ENCODE measurements at regions not wholly inside any gene's neighbourhood (a gene's known extent, or its start where the extent isn't known, plus 50 kb on each side); places are given as distances from the start of the nearest gene placed in this dataset.

DNA sequence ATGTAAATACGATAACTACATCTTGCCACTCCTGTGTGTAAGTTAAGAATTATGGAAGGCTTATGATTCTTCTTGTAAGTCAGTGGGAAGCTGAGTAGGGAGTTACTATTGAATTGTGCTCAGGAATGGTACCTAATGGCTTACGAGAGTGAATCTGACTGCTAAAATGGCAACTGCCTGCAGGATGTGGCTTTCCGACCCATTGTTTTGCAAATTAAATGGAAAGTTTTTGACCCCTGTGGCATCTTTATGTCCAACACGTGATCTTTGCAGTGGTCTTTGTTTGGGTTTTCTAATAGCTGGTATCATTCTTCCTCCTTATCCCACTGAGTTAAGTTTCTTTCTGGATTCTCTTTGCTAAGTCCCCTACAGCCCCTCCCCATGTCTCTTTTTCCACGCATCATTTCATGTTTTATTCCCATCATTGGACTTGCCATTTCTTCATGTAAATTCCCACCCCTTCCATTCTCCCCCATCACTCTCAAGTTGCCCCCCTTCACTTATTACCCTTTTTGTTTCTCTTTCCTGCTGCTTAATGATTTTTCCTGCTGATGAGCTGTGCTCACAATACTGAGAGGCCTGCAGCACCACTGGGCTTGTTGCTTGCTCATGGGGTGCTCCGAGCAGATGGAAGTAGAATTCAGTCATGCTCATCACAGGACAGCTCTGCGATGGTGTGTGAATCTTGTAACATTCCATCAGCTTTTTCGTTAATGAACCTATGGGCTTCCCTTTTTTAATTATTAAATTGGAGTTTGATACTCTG is 428.2 kb upstream of the IL12A start:
- H3K9ac ChIP-seq (ENCODE audit: low read depth, low read length) = no peak overlapping the region

DNA sequence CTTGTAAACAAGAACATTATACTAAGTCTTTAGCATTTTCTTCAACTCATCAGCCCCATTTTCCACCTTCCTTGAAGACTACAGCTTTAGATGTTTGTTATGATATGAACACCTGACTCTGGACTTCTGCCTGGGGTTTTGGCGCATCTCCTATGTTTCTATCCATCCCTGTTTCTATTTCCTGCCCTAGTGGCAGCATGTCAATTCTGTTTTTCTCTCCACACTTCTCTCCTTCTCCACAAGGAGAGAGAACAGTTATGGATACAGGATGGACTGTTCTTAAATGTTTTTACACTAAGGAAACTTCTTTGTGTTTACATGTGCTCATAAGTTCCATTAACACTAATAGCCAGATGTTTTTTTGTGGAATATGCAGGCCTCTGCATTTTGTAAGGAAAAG is 423.3 kb upstream of the IL12A start:
- Histone ChIP-seq H3K4me2 (ENCODE audit: low read length) (no peak overlapping the region), H3K4me3 (ENCODE audit: low read length) (no peak overlapping the region), H3K9ac (ENCODE audit: low read depth, low read length) (no peak overlapping the region), H3K27me3 (ENCODE audit: control insufficient read depth, insufficient read depth, low read length) (peaks cover 13% of the 10 kb centered on the region), H3K36me3 (ENCODE audit: insufficient read depth, low read length) (no peaks in the 10 kb centered on the region), H3K9me3 (replicated peaks; ENCODE audit: low read length) (no peaks in the 10 kb centered on the region), H3K4me1 (ENCODE audit: control insufficient read depth, insufficient read depth, low read length) (no peaks in the 10 kb centered on the region)

More for the DNA sequence above, 428.2 kb upstream of the IL12A start:
- Histone ChIP-seq H3K4me3 (ENCODE audit: low read length) (no peak overlapping the region), H3K4me2 (ENCODE audit: low read length) (no peak overlapping the region), H3K4me1 (ENCODE audit: control insufficient read depth, insufficient read depth, low read length) (no peaks in the 10 kb centered on the region), H3K36me3 (ENCODE audit: insufficient read depth, low read length) (no peaks in the 10 kb centered on the region), H3K27me3 (ENCODE audit: control insufficient read depth, insufficient read depth, low read length) (peaks cover 16% of the 10 kb centered on the region), H3K9me3 (replicated peaks; ENCODE audit: low read length) (no peaks in the 10 kb centered on the region)

DNA sequence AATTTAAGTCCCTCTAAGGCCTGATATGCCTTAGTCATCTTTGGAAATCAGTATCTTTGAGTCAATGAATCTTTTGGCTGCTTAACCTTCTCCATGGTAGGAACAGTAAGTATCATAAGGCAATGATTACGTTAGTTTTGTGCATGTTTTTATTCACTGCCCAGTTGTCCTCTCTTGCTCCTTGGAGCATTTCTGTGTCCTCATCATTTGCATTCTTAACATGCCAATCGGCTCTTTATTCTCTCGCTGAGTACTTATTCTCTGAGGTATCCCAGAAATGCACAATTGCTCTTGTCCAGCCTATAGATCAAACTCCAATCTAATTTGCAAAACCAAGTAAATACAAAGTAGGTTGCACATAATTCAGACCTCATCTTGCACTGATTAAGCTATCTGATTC is 405.0 kb upstream of the IL12A start:
- Histone ChIP-seq H3K36me3 (ENCODE audit: insufficient read depth, low read length) (no peaks in the 10 kb centered on the region), H3K9ac (ENCODE audit: low read depth, low read length) (no peak overlapping the region), H3K27me3 (ENCODE audit: control insufficient read depth, insufficient read depth, low read length) (no peaks in the 10 kb centered on the region), H3K4me3 (ENCODE audit: low read length) (no peak overlapping the region), H3K4me1 (ENCODE audit: control insufficient read depth, insufficient read depth, low read length) (no peaks in the 10 kb centered on the region), H3K4me2 (ENCODE audit: low read length) (no peak overlapping the region), H3K9me3 (replicated peaks; ENCODE audit: low read length) (no peaks in the 10 kb centered on the region)

DNA sequence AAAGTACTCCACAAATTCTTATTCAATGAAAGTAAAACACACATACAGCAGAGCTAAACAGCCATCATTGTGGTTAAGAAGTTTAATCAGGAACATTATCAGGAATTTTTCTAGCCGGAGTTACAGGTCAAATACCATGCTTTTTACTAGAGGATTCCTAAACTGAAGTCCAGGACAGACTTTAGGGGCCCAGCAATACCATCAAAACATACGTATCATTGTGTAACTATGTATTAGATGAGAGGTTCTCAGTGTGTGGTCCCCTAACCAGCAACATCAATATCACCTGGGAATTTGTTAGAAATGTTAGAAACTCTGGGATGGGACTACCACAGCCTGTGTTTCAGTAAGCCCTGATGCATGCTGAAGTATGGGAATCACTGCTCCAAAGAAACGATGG is 404.2 kb upstream of the IL12A start:
- H3K4me3 ChIP-seq (ENCODE audit: low read length) = no peak overlapping the region
- no peak overlapping the region for H3K4me2 ChIP-seq (ENCODE audit: low read length)
- no peaks in the 10 kb centered on the region for H3K4me1 ChIP-seq (ENCODE audit: control insufficient read depth, insufficient read depth, low read length)
- H3K9me3 ChIP-seq (replicated peaks; ENCODE audit: low read length) = no peaks in the 10 kb centered on the region
- H3K36me3 ChIP-seq (ENCODE audit: insufficient read depth, low read length) = no peaks in the 10 kb centered on the region
- no peak overlapping the region for H3K9ac ChIP-seq (ENCODE audit: low read depth, low read length)
- no peaks in the 10 kb centered on the region for H3K27me3 ChIP-seq (ENCODE audit: control insufficient read depth, insufficient read depth, low read length)

DNA sequence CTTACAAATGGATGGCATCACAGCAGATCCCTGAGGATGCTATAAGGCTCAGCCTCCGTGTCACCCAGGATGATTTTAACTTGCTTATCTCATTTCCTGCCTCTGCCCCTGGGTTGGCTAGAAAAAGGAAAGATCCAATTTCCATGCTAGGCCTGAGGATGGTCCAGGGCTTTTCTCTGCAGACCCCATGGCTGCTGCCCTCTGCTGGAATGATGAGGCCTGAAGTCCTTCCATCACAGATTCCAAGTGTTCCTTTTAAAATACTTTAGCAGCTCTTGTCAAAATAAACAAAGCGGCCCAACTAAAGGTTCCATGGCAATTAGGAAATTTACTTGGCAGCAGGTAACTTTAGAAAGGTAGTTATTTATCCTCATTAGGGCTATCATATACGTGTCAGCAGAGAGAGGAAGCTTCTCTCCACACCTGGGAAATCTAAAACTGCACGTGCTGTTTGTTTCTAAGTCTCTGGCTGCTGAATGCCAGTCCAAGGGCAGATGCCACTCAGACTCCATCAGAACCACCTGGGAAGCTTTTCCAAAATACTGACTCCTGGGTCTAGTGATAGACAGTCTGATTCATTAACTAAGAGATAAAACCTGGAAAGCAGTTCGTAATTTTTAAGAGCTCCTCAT is 401.9 kb upstream of the IL12A start:
- Histone ChIP-seq H3K4me1 (ENCODE audit: control insufficient read depth, insufficient read depth, low read length) (no peaks in the 10 kb centered on the region), H3K4me2 (ENCODE audit: low read length) (no peak overlapping the region), H3K36me3 (ENCODE audit: insufficient read depth, low read length) (no peaks in the 10 kb centered on the region), H3K9ac (ENCODE audit: low read depth, low read length) (no peak overlapping the region), H3K27me3 (ENCODE audit: control insufficient read depth, insufficient read depth, low read length) (no peaks in the 10 kb centered on the region), H3K9me3 (replicated peaks; ENCODE audit: low read length) (no peaks in the 10 kb centered on the region), H3K4me3 (ENCODE audit: low read length) (no peak overlapping the region)

DNA sequence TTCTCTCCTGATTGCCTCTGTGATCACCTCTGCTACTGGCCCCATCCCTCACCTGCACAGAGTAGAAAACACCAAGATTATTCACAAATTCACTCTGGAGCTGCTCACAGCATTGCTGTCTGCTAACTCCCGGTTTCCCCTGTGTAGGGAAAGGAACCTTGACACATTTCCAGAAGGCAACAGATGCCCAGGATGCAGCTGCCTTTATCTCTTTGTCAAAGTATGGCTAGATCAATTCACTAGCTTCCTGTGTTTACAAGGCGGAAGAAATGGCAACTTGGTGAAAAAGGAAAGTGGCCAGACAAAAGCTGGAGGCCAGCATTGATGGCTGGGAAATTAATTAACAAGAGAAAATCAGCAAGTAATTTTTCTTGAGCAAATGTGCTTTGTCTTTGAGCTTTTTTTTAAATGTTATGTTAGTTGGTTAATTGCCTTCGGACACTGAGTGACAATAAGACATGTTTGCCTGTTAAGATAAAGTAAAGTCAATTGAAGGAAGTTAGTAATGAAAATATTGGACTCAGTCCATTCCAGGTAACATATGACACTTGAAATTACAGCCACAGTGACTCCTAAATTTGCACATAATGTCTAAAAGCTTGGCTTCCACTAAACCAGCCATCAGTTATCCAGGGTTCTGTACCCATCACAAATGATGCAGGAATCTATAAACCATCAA is 394.6 kb upstream of the IL12A start:
- no peak overlapping the region for H3K4me2 ChIP-seq (ENCODE audit: low read length)
- no peak overlapping the region for H3K4me3 ChIP-seq (ENCODE audit: low read length)
- H3K9me3 ChIP-seq (replicated peaks; ENCODE audit: low read length) = no peaks in the 10 kb centered on the region
- H3K4me1 ChIP-seq (ENCODE audit: control insufficient read depth, insufficient read depth, low read length) = no peaks in the 10 kb centered on the region
- H3K36me3 ChIP-seq (ENCODE audit: insufficient read depth, low read length) = no peaks in the 10 kb centered on the region
- peaks cover 8% of the 10 kb centered on the region for H3K27me3 ChIP-seq (ENCODE audit: control insufficient read depth, insufficient read depth, low read length)
- H3K9ac ChIP-seq (ENCODE audit: low read depth, low read length) = no peak overlapping the region

DNA sequence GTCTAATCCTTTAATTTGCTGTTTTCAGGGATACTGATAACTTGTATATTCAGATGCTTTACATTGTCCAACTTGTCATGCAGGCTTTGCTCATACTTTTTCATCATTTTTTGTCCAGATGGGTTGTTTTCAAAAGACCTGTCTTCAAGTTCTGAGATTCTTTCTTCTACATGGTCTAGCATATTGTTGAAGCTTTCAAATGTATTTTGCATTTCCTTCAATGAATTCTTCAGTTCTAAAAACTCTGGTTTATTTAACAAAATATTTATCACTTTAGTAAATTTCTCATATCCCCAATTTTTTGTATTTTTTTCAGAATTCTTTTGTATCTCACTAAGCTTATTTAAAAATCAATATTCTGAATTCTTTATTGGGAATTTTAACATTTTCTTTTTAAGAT is 388.3 kb upstream of the IL12A start:
- Histone ChIP-seq H3K4me1 (ENCODE audit: control insufficient read depth, insufficient read depth, low read length) (peaks cover 6% of the 10 kb centered on the region), H3K4me3 (ENCODE audit: low read length) (no peak overlapping the region), H3K9me3 (replicated peaks; ENCODE audit: low read length) (peaks cover 8% of the 10 kb centered on the region), H3K36me3 (ENCODE audit: insufficient read depth, low read length) (no peaks in the 10 kb centered on the region), H3K9ac (ENCODE audit: low read depth, low read length) (no peak overlapping the region), H3K4me2 (ENCODE audit: low read length) (no peak overlapping the region), H3K27me3 (ENCODE audit: control insufficient read depth, insufficient read depth, low read length) (no peaks in the 10 kb centered on the region)

DNA sequence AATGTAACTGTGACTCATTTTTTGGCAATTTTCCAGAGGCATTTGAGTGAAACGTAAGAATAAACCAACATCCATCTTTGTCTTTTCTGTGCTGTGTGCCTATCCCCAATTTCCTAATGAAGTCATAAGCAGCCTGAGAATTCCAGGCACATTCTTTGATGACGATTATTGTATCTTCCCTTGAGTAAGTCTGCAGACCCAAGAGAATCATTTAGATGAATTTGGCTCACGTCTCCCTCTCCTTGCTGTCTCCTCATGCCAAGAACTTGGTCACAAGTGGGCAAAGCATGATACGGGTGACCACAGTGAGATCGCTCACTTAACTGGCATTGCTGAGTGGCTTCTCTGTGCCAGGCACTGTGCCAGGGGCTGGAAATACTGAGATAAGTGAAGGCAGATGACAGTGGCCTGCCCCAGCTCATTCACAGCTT is 384.5 kb upstream of the IL12A start:
- Histone ChIP-seq H3K4me1 (ENCODE audit: control insufficient read depth, insufficient read depth, low read length) (peaks cover 6% of the 10 kb centered on the region), H3K9ac (ENCODE audit: low read depth, low read length) (no peak overlapping the region), H3K9me3 (replicated peaks; ENCODE audit: low read length) (peaks cover 8% of the 10 kb centered on the region), H3K4me2 (ENCODE audit: low read length) (no peak overlapping the region), H3K36me3 (ENCODE audit: insufficient read depth, low read length) (no peaks in the 10 kb centered on the region), H3K4me3 (ENCODE audit: low read length) (no peak overlapping the region), H3K27me3 (ENCODE audit: control insufficient read depth, insufficient read depth, low read length) (no peaks in the 10 kb centered on the region)

DNA sequence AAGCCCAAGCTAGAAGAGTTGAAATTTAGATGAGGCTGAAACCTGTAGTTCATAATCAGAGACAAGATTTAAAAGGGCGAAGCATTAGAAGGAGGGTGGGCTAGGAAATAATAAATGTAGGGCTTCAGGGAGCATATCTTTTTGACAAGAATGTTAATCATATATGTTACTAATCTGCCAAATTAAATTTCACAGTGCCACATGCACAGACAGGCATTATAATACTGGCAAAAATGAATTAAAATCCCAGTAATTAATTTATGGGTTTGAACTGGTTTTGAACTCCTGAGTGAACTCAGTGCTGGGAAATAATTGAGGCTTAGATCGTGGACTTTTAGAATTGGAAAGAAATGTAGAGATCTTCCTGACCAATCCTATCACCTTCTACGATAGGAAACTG is 383.5 kb upstream of the IL12A start:
- Histone ChIP-seq H3K4me3 (ENCODE audit: low read length) (no peak overlapping the region), H3K9me3 (replicated peaks; ENCODE audit: low read length) (peaks cover 4% of the 10 kb centered on the region), H3K9ac (ENCODE audit: low read depth, low read length) (no peak overlapping the region), H3K27me3 (ENCODE audit: control insufficient read depth, insufficient read depth, low read length) (no peaks in the 10 kb centered on the region), H3K4me1 (ENCODE audit: control insufficient read depth, insufficient read depth, low read length) (peaks cover 6% of the 10 kb centered on the region), H3K36me3 (ENCODE audit: insufficient read depth, low read length) (no peaks in the 10 kb centered on the region), H3K4me2 (ENCODE audit: low read length) (no peak overlapping the region)

DNA sequence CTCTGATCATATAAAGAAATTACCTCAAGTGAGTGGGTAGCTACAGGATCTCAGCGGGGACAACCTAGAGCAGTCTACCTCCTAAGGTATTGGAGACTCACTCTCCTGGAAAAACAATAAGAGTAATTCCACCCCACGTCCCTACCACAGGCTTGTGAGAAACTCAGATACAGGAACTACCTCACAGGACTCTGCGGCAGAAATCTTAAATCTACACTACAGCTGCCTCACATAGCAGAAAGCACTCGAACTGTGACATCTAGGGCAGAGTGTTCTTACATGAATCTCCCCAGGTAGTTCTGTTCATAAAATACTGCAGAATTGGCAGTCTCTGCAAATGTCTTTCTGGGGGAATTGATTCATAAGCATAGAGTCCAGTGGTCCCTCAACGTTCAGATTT is 382.9 kb upstream of the IL12A start:
- Histone ChIP-seq H3K4me2 (ENCODE audit: low read length) (no peak overlapping the region), H3K4me3 (ENCODE audit: low read length) (no peak overlapping the region), H3K9me3 (replicated peaks; ENCODE audit: low read length) (peaks cover 2% of the 10 kb centered on the region), H3K27me3 (ENCODE audit: control insufficient read depth, insufficient read depth, low read length) (no peaks in the 10 kb centered on the region), H3K4me1 (ENCODE audit: control insufficient read depth, insufficient read depth, low read length) (peaks cover 6% of the 10 kb centered on the region), H3K36me3 (ENCODE audit: insufficient read depth, low read length) (no peaks in the 10 kb centered on the region), H3K9ac (ENCODE audit: low read depth, low read length) (no peak overlapping the region)

DNA sequence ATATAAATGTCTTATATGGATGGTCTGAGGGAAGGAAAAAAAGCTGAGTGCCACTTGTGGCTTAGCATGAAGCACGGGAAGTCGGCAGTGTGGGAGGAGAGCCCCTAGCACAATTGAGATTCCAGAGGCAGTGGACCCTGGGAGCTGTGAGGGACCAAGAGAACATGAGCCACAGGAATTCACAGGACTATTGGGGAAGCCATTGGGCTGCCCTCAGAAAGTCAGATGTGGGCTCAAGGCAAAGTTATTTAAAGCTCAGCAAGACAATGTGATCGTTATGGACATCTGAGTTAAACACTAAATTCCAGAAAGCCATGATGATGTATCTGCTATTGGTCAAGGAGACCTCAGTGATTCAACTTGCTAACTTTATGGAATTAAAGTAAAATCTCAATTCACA is 380.8 kb upstream of the IL12A start:
- Histone ChIP-seq H3K36me3 (ENCODE audit: insufficient read depth, low read length) (no peaks in the 10 kb centered on the region), H3K27me3 (ENCODE audit: control insufficient read depth, insufficient read depth, low read length) (no peaks in the 10 kb centered on the region), H3K9ac (ENCODE audit: low read depth, low read length) (no peak overlapping the region), H3K4me1 (ENCODE audit: control insufficient read depth, insufficient read depth, low read length) (peaks cover 6% of the 10 kb centered on the region), H3K4me2 (ENCODE audit: low read length) (no peak overlapping the region), H3K9me3 (replicated peaks; ENCODE audit: low read length) (no peaks in the 10 kb centered on the region), H3K4me3 (ENCODE audit: low read length) (no peak overlapping the region)
